K562 (cell line): ENCODE measurements at regions not wholly inside any gene's neighbourhood (a gene's known extent, or its start where the extent isn't known, plus 50 kb on each side); places are given as distances from the start of the nearest gene placed in this dataset.
A peak's percentile ranks its signal among the peaks of the same experiment; 100 is the strongest.

ENCODE experiments used
- ATAC-seq: fragments of 200-7000 bp; cut with Tn5 transposase; 3 replicates; pipeline ENCODE4 v1.9.1; 2020; ENCODE audit warnings: moderate library complexity
- BruUV-seq: library from RNA; stranded (reverse); fragments of 400-500 nt; replicated peaks from 2 replicates; lab custom pipeline; 2021; lab: Mats Ljungman, UMichigan
- CTCF ChIA-PET: fragments of 300-600 bp; formaldehyde crosslinking; extraction: SDS; loops from one replicate; lab custom pipeline; 2021; ENCODE audit warnings: low intra/inter-chr PET ratio; lab: Yijun Ruan, JAX
- POLR2A ChIA-PET: fragments of 300-600, 350-650 bp; sonication (Branson Sonifier 250); formaldehyde crosslinking; extraction: SDS; loops from one replicate; lab custom pipeline; 2021; ENCODE audit warnings: antibody characterized with exemption, inconsistent platforms; lab: Yijun Ruan, JAX
- DNase-seq, 4 experiments: peaks; one replicate each; pipeline versions ENCODE4 v3.0.0 to v3.0.0-alpha.2; 2011 to 2018; ENCODE audit warnings: low spot score in 3 of 4, mixed read lengths in 3 of 4; ENCODE audit errors: extremely low read depth in 1 of 4
- FAIRE-seq: peaks from 2 replicates; lab custom pipeline; 2011; peaks lifted over from hg19 to GRCh38; lab: Jason Lieb, UNC
- H2AFZ ChIP-seq: 2 replicates; pipeline ENCODE4 v1.6.0; 2011; ENCODE audit warnings: low read depth, low read length, control low read depth, inconsistent platforms
- H3K27ac ChIP-seq: fragments of 200-600 bp; 3 replicates; pipeline ENCODE4 v1.8.0; 2011; ENCODE audit warnings: low read depth, mild to moderate bottlenecking, control low read depth, inconsistent platforms, low read length, moderate library complexity, mixed read lengths; ENCODE audit errors: extremely low read depth
- H3K27me3 ChIP-seq, 2 experiments: fragments of 300-600 bp in 1 of 2; 2 replicates in 1 of 2; 3 replicates in 1 of 2; pipeline versions ENCODE4 v1.6.0 to v1.8.0; 2011; ENCODE audit warnings: inconsistent platforms in 2 of 2, low read length in 2 of 2, mild to moderate bottlenecking in 1 of 2, mixed read lengths in 1 of 2, moderate library complexity in 1 of 2; ENCODE audit not compliant: control insufficient read depth in 2 of 2, insufficient read depth in 2 of 2
- H3K36me3 ChIP-seq: fragments of 300-600 bp; 3 replicates; pipeline ENCODE4 v1.8.0; 2011; ENCODE audit warnings: mild to moderate bottlenecking, low read length, inconsistent platforms; ENCODE audit not compliant: control insufficient read depth, insufficient read depth
- H3K4me1 ChIP-seq, 2 experiments: fragments of 200-600 bp in 1 of 2; replicated peaks in 1 of 2; 2 replicates in 1 of 2; 3 replicates in 1 of 2; pipeline versions ENCODE4 v1.5.1 to v1.8.0; 2011; ENCODE audit warnings: inconsistent platforms in 2 of 2, low read length in 2 of 2, mild to moderate bottlenecking in 1 of 2, mixed read lengths in 1 of 2, moderate library complexity in 1 of 2; ENCODE audit not compliant: control insufficient read depth in 2 of 2, insufficient read depth in 2 of 2
- H3K4me2 ChIP-seq: 2 replicates; pipeline ENCODE4 v1.6.1; 2011; ENCODE audit warnings: low read length, control low read depth, inconsistent platforms, mixed read lengths; ENCODE audit not compliant: insufficient read depth
- H3K4me3 ChIP-seq: fragments of 200-600 bp; sonication (generic), shearing (Covaris generic); 2 replicates; pipeline ENCODE4 v1.5.1; 2016; ENCODE audit warnings: control low read depth, inconsistent platforms
- H3K79me2 ChIP-seq: fragments of 200-600 bp; 3 replicates; pipeline ENCODE4 v1.8.0; 2011; ENCODE audit warnings: low read length, inconsistent platforms; ENCODE audit not compliant: control insufficient read depth, insufficient read depth
- H3K9ac ChIP-seq, 2 experiments: 2 replicates each; pipeline versions ENCODE4 v1.6.0 to v1.6.1; 2011; ENCODE audit warnings: low read depth in 2 of 2, low read length in 2 of 2, control low read depth in 1 of 2, inconsistent platforms in 1 of 2, mild to moderate bottlenecking in 1 of 2, mixed read lengths in 1 of 2; ENCODE audit not compliant: insufficient read depth in 1 of 2
- H3K9me1 ChIP-seq: one replicate; pipeline ENCODE4 v1.6.0; 2011; ENCODE audit warnings: inconsistent platforms, mild to moderate bottlenecking, low read length, moderate library complexity; ENCODE audit not compliant: control insufficient read depth, insufficient read depth
- H3K9me3 ChIP-seq: replicated peaks from 2 replicates; pipeline ENCODE4 v1.5.1; 2011; ENCODE audit warnings: low read depth, low read length, inconsistent platforms; ENCODE audit not compliant: control insufficient read depth, insufficient read depth
- H4K20me1 ChIP-seq: replicated peaks from 2 replicates; pipeline ENCODE4 v1.6.1; 2011; ENCODE audit warnings: low read length, inconsistent platforms, mixed read lengths; ENCODE audit not compliant: control insufficient read depth, insufficient read depth
- ASH1L ChIP-seq: fragments of 450-650 bp; IDR thresholded peaks from 2 replicates; pipeline ENCODE4 v1.6.1; 2018; ENCODE audit warnings: borderline replicate concordance, mild to moderate bottlenecking, low read depth; ENCODE audit not compliant: partially characterized antibody
- BHLHE40 ChIP-seq: IDR thresholded peaks from 2 replicates; pipeline ENCODE4 v1.6.1; 2011; ENCODE audit warnings: low read length, improper control_type of control experiment
- ETV1 ChIP-seq: fragments of 450-650 bp; conservative IDR thresholded peaks from 2 replicates; pipeline ENCODE4 v1.6.1; 2016; ENCODE audit warnings: missing genetic modification characterization, control low read depth, low read depth, missing compliant biosample characterization
- FOXO4 ChIP-seq: fragments of 450-650 bp; formaldehyde crosslinking; IDR thresholded peaks from 2 replicates; pipeline ENCODE4 v1.4.0; 2020; ENCODE audit warnings: mild to moderate bottlenecking, moderate library complexity
- NFE2 ChIP-seq: IDR thresholded peaks from 2 replicates; pipeline ENCODE4 v1.6.1; 2014; ENCODE audit warnings: antibody characterized with exemption, low read depth
- TCF7L2 ChIP-seq: fragments of 150-350 bp; IDR thresholded peaks from 2 replicates; pipeline ENCODE4 v1.6.1; 2016; ENCODE audit warnings: low read depth, mild to moderate bottlenecking, low read length, moderate library complexity
- ZFP30 ChIP-seq: fragments of 250-450 bp; sonication (Bioruptor Pico); IDR thresholded peaks from 2 replicates; pipeline ENCODE4 v1.8.0; 2022; ENCODE audit warnings: moderate library complexity, mild to moderate bottlenecking, inconsistent platforms, borderline replicate concordance
- ZNF740 ChIP-seq, 3 experiments: fragments of 200-800 bp in 1 of 3; sonication (Bioruptor generic) in 1 of 3; sonication (generic) in 1 of 3; formaldehyde crosslinking in 1 of 3; IDR thresholded peaks; 2 replicates each; pipeline versions ENCODE4 v1.6.1 to v1.8.0; 2016 to 2022; ENCODE audit warnings: mild to moderate bottlenecking in 2 of 3, missing compliant biosample characterization in 2 of 3, missing genetic modification characterization in 2 of 3, missing genetic modification reagents in 1 of 3
- WGBS: fragments of 100-300 bp; shearing (Covaris generic); methylation state at CpG from one replicate; pipeline ENCODE4 v1.1.6; 2016; ENCODE audit warnings: low coverage, mixed read lengths; ENCODE audit not compliant: insufficient coverage; ENCODE audit errors: missing lambda C conversion rate; 5-methylcytosine and 5-hydroxymethylcytosine counted together
- in situ Hi-C: fragments of 300-500 bp; cut with MboI; formaldehyde crosslinking; loops from 4 replicates; pipeline ENCODE4 v1.15.0; 2018; ENCODE audit warnings: inconsistent platforms, mixed read lengths
- intact Hi-C: fragments of 100-400 bp; cut with micrococcal nuclease; formaldehyde crosslinking; loops from 2 replicates; pipeline ENCODE4 v1.14.2; 2022

GRCh38 chr2:177020524-177021119 is 192.0 kb upstream of the HNRNPA3 start:
- 2% methylated on average over 5 of the region's 5 CpGs for WGBS

More at GRCh38 chr2:177020524-177021119, 192.0 kb upstream of the HNRNPA3 start:
- Histone ChIP-seq H2AFZ (no peak overlapping the region), H3K4me2 (no peak overlapping the region), H3K27me3 (peaks cover 0 to 3% of the 10 kb centered on the region in 2 experiments; a peak in 4 of 5 replicates), H3K4me3 (no peak overlapping the region), H3K36me3 (no peaks in the 10 kb centered on the region), H4K20me1 (no peaks in the 10 kb centered on the region), H3K79me2 (no peaks in the 10 kb centered on the region), H3K9me3 (no peaks in the 10 kb centered on the region), H3K4me1 (no peaks in the 10 kb centered on the region), H3K9me1 (no peaks in the 10 kb centered on the region), H3K9ac (no peak overlapping the region), H3K27ac (no peak overlapping the region)
- ChIA-PET POLR2A (no interaction called here), CTCF (no interaction called here)
- BruUV-seq, result no TSS peak
- DNase-seq, result no peak
- no peak for TF ChIP-seq FOXO4 (CRISPR knock-in tag)
- no peak for TF ChIP-seq ZNF740 (CRISPR knock-in tag; IDR thresholded peaks at IDR 0.05)
- no peak for TF ChIP-seq ZNF740 (tag; IDR thresholded peaks at IDR 0.05)
- no peak for TF ChIP-seq BHLHE40
- TF ChIP-seq ETV1 (tag), result no peak
- no peak for TF ChIP-seq ZFP30
- no peak for TF ChIP-seq TCF7L2
- no peak for TF ChIP-seq NFE2
- no peak for TF ChIP-seq ASH1L
- ATAC-seq, result no peak
- intact Hi-C loops, result no loop called here
- in situ Hi-C loops, result no loop called here
- FAIRE-seq, result peak; percentile 11
